GM12878 (cell line): ENCODE measurements at regions not wholly inside any gene's neighbourhood (a gene's known extent, or its start where the extent isn't known, plus 50 kb on each side); places are given as distances from the start of the nearest gene placed in this dataset.

Experiments used
- EP300 ChIP-seq, 2 experiments: fragments of 150-350 bp in 1 of 2; IDR thresholded peaks; 2 replicates each; pipeline ENCODE4 v1.6.1; 2011 to 2012; ENCODE audit warnings: low read depth in 2 of 2, low read length in 2 of 2, borderline replicate concordance in 1 of 2, improper control_type of control experiment in 1 of 2, inconsistent platforms in 1 of 2; ENCODE audit not compliant: control insufficient read depth in 1 of 2
- EZH2 ChIP-seq: IDR thresholded peaks from 2 replicates; pipeline ENCODE4 v1.6.1; 2012; ENCODE audit warnings: low read depth, mild to moderate bottlenecking, control low read depth, inconsistent platforms, low read length, borderline replicate concordance; ENCODE audit not compliant: control insufficient read depth
- GABPA ChIP-seq: IDR thresholded peaks from 2 replicates; pipeline ENCODE4 v1.6.1; 2014; ENCODE audit warnings: antibody characterized with exemption, low read depth, mild to moderate bottlenecking, inconsistent platforms
- TAF1 ChIP-seq: IDR thresholded peaks from 2 replicates; pipeline ENCODE4 v1.6.1; 2011; ENCODE audit warnings: mild to moderate bottlenecking, low read depth, low read length, borderline replicate concordance
- TBL1XR1 ChIP-seq: IDR thresholded peaks from 2 replicates; pipeline ENCODE4 v1.6.1; 2012; ENCODE audit warnings: low read depth, low read length, improper control_type of control experiment
- TCF12 ChIP-seq: IDR thresholded peaks from 2 replicates; pipeline ENCODE4 v1.6.1; 2011; ENCODE audit warnings: low read depth, mild to moderate bottlenecking, low read length
- YY1 ChIP-seq: IDR thresholded peaks from 2 replicates; pipeline ENCODE4 v1.6.1; 2011; ENCODE audit warnings: low read depth, mild to moderate bottlenecking, low read length
- TF ChIP-seq, protein P1 (sequence below), 3 experiments: IDR thresholded peaks in 2 of 3; conservative IDR thresholded peaks in 1 of 3; 2 replicates each; pipeline ENCODE4 v1.5.1; 2011; ENCODE audit warnings: low read depth in 3 of 3, low read length in 3 of 3, mild to moderate bottlenecking in 3 of 3, control low read depth in 2 of 3, moderate library complexity in 2 of 3, inconsistent platforms in 1 of 3, mixed read lengths in 1 of 3; ENCODE audit not compliant: control insufficient read depth in 2 of 3, insufficient read depth in 1 of 3; ENCODE audit errors: extremely low read depth in 1 of 3
- TF ChIP-seq, protein P2 (sequence below): IDR thresholded peaks from 2 replicates; pipeline ENCODE4 v1.6.1; 2011; ENCODE audit warnings: low read depth, mild to moderate bottlenecking, low read length, moderate library complexity, borderline replicate concordance; ENCODE audit errors: extremely low read depth
- TF ChIP-seq, protein P3 (sequence below): IDR thresholded peaks from 2 replicates; pipeline ENCODE4 v1.6.1; 2011; ENCODE audit warnings: low read depth, low read length, improper control_type of control experiment, borderline replicate concordance
- TF ChIP-seq, protein P4 (sequence below): fragments of 450-650 bp; IDR thresholded peaks from 2 replicates; pipeline ENCODE4 v1.6.1; 2017; ENCODE audit warnings: mild to moderate bottlenecking
- TF ChIP-seq, protein P5 (sequence below): IDR thresholded peaks from 2 replicates; pipeline ENCODE4 v1.6.1; 2011; ENCODE audit warnings: borderline replicate concordance, low read depth, mild to moderate bottlenecking, moderate library complexity, mixed read lengths, low read length; ENCODE audit not compliant: insufficient read depth; ENCODE audit errors: extremely low read length

DNA sequence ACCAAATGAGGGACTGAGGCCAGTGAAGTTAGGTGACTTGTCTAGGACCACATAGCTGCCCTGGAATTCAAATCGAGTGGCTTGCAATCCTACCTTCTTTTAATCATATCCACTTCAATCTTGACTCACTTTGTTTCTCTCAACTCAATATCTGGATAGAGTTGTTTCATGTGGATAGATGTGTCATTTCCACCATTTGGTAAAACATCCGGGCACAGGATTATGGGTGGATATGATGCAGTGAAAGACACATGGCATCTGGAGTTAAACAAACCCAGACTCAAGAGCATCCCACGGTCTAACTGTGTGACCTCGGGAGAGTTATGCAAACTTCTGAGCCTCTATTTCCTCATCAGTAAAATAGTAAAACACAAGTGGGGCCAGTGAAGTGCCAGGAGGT is 103.6 kb upstream of the CNKSR3 start:
- TF ChIP-seq, protein P1, sequence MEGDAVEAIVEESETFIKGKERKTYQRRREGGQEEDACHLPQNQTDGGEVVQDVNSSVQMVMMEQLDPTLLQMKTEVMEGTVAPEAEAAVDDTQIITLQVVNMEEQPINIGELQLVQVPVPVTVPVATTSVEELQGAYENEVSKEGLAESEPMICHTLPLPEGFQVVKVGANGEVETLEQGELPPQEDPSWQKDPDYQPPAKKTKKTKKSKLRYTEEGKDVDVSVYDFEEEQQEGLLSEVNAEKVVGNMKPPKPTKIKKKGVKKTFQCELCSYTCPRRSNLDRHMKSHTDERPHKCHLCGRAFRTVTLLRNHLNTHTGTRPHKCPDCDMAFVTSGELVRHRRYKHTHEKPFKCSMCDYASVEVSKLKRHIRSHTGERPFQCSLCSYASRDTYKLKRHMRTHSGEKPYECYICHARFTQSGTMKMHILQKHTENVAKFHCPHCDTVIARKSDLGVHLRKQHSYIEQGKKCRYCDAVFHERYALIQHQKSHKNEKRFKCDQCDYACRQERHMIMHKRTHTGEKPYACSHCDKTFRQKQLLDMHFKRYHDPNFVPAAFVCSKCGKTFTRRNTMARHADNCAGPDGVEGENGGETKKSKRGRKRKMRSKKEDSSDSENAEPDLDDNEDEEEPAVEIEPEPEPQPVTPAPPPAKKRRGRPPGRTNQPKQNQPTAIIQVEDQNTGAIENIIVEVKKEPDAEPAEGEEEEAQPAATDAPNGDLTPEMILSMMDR (IDR thresholded peaks at IDR 0.05 in 2 of 3, conservative IDR thresholded peaks at IDR 0.05 in 1 of 3; ENCODE audit: control insufficient read depth in 2 of 3, extremely low read depth in 1 of 3, insufficient read depth in 1 of 3, low read depth in 3 of 3, low read length in 3 of 3): no peak
- TF ChIP-seq TAF1: no peak
- TF ChIP-seq, protein P2, sequence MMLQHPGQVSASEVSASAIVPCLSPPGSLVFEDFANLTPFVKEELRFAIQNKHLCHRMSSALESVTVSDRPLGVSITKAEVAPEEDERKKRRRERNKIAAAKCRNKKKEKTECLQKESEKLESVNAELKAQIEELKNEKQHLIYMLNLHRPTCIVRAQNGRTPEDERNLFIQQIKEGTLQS: no peak
- no peak for TF ChIP-seq TCF12
- no peak for TF ChIP-seq EP300 (IDR thresholded peaks at IDR 0.05; ENCODE audit: borderline replicate concordance in 1 of 2, control insufficient read depth in 1 of 2, low read depth in 2 of 2, low read length in 2 of 2)
- TF ChIP-seq YY1: no peak
- TF ChIP-seq, protein P3, sequence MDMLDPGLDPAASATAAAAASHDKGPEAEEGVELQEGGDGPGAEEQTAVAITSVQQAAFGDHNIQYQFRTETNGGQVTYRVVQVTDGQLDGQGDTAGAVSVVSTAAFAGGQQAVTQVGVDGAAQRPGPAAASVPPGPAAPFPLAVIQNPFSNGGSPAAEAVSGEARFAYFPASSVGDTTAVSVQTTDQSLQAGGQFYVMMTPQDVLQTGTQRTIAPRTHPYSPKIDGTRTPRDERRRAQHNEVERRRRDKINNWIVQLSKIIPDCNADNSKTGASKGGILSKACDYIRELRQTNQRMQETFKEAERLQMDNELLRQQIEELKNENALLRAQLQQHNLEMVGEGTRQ: no peak
- TF ChIP-seq, protein P4, sequence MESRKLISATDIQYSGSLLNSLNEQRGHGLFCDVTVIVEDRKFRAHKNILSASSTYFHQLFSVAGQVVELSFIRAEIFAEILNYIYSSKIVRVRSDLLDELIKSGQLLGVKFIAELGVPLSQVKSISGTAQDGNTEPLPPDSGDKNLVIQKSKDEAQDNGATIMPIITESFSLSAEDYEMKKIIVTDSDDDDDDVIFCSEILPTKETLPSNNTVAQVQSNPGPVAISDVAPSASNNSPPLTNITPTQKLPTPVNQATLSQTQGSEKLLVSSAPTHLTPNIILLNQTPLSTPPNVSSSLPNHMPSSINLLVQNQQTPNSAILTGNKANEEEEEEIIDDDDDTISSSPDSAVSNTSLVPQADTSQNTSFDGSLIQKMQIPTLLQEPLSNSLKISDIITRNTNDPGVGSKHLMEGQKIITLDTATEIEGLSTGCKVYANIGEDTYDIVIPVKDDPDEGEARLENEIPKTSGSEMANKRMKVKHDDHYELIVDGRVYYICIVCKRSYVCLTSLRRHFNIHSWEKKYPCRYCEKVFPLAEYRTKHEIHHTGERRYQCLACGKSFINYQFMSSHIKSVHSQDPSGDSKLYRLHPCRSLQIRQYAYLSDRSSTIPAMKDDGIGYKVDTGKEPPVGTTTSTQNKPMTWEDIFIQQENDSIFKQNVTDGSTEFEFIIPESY: no peak
- TF ChIP-seq TBL1XR1: no peak
- TF ChIP-seq GABPA: no peak
- no peak for TF ChIP-seq EZH2
- TF ChIP-seq, protein P5, sequence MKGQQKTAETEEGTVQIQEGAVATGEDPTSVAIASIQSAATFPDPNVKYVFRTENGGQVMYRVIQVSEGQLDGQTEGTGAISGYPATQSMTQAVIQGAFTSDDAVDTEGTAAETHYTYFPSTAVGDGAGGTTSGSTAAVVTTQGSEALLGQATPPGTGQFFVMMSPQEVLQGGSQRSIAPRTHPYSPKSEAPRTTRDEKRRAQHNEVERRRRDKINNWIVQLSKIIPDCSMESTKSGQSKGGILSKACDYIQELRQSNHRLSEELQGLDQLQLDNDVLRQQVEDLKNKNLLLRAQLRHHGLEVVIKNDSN: no peak
